Gastrocnemius medialis (tissue), 4 donors: ENCODE measurements at regions not wholly inside any gene's neighbourhood (a gene's known extent, or its start where the extent isn't known, plus 50 kb on each side); places are given as distances from the start of the nearest gene placed in this dataset.

Experiments used
- ATAC-seq, 2 donors: fragments of 150-250 bp; one replicate each; pipeline ENCODE4 v1.9.1; 2016
- DNase-seq, 2 donors: peaks; one replicate each; pipeline ENCODE4 v3.0.0-alpha.2; 2019
- H3K27ac ChIP-seq, 4 donors: fragments of 200-600 bp; sonication (generic); 1 replicate in 1 of 4; 2 replicates in 3 of 4; pipeline ENCODE4 v1.5.1; 2016 to 2018; ENCODE audit warnings: mild to moderate bottlenecking in 2 of 4, moderate library complexity in 1 of 4
- H3K27me3 ChIP-seq, 3 donors: fragments of 200-600 bp; sonication (generic) in 2 of 3; 1 replicate in 1 of 3; 2 replicates in 2 of 3; pipeline versions ENCODE4 v1.5.1 to v1.6.0; 2016 to 2019; ENCODE audit warnings: mild to moderate bottlenecking in 1 of 3, moderate library complexity in 1 of 3
- H3K36me3 ChIP-seq, 2 donors: fragments of 200-600 bp; sonication (generic) in 1 of 2; one replicate each; pipeline ENCODE4 v1.5.1; 2017 to 2018
- H3K4me1 ChIP-seq, 2 donors: fragments of 200-600 bp; sonication (generic) in 1 of 2; one replicate each; pipeline ENCODE4 v1.5.1; 2016 to 2017; ENCODE audit warnings: mild to moderate bottlenecking in 2 of 2
- H3K4me3 ChIP-seq, 4 donors: fragments of 200-600 bp; sonication (generic) in 3 of 4; 1 replicate in 1 of 4; 2 replicates in 3 of 4; pipeline ENCODE4 v1.5.1; 2016 to 2019; ENCODE audit warnings: mild to moderate bottlenecking in 2 of 4
- H3K9me3 ChIP-seq, 3 donors: fragments of 200-600 bp; sonication (generic) in 2 of 3; 1 replicate in 1 of 3; 2 replicates in 2 of 3; pipeline ENCODE4 v1.5.1; 2016 to 2019
- POLR2A ChIP-seq, 2 donors: fragments of 450-650 bp; IDR thresholded peaks; one replicate each; pipeline ENCODE4 v1.6.1; 2017; ENCODE audit warnings: antibody characterized with exemption in 2 of 2, mild to moderate bottlenecking in 2 of 2, moderate library complexity in 2 of 2
- in situ Hi-C, 4 donors: fragments of 200-750 bp; cut with MboI; loops; one replicate each; pipeline versions ENCODE4 v1.15.0 to v1.8.0; 2017; ENCODE audit warnings: low sequenced_read_pairs in 4 of 4
- intact Hi-C: fragments of 100-400 bp; cut with DNase I; formaldehyde crosslinking; loops from one replicate; pipeline ENCODE4 v1.15.1; 2023; ENCODE audit warnings: low total_unique reads
- TF ChIP-seq, protein P1 (sequence below), 5 experiments: fragments of 450-650 bp in 3 of 5; fragments of 200-600 bp in 2 of 5; sonication (generic) in 2 of 5; IDR thresholded peaks in 4 of 5; conservative IDR thresholded peaks in 1 of 5; 1 replicate in 4 of 5; 2 replicates in 1 of 5; pipeline ENCODE4 v1.5.1; 2016 to 2019; ENCODE audit warnings: antibody characterized with exemption in 5 of 5, mild to moderate bottlenecking in 3 of 5, moderate library complexity in 3 of 5

DNA sequence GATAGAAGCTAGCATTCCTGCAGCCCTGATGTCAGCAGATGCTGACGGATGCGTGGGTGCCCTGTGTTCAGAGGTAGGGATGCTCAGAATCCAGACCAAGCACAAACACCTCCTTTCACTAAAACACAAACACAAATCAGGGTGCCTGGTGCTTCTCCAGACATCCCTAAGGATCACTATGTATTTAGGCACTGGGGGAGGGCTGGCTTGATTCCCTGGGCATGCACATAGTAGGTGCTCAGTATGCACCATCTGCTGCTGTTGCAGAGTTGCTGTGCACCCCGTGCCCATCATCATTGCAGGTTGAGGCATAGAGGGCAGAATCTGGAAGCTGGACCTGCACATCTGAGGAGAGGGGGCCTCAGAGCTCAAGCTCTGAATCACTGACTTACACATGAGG, 114.8 kb downstream of the PHETA1 start:
- TF ChIP-seq, protein P1, sequence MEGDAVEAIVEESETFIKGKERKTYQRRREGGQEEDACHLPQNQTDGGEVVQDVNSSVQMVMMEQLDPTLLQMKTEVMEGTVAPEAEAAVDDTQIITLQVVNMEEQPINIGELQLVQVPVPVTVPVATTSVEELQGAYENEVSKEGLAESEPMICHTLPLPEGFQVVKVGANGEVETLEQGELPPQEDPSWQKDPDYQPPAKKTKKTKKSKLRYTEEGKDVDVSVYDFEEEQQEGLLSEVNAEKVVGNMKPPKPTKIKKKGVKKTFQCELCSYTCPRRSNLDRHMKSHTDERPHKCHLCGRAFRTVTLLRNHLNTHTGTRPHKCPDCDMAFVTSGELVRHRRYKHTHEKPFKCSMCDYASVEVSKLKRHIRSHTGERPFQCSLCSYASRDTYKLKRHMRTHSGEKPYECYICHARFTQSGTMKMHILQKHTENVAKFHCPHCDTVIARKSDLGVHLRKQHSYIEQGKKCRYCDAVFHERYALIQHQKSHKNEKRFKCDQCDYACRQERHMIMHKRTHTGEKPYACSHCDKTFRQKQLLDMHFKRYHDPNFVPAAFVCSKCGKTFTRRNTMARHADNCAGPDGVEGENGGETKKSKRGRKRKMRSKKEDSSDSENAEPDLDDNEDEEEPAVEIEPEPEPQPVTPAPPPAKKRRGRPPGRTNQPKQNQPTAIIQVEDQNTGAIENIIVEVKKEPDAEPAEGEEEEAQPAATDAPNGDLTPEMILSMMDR (IDR thresholded peaks at IDR 0.05 in 4 of 5, conservative IDR thresholded peaks at IDR 0.05 in 1 of 5) = no peak
- TF ChIP-seq POLR2A (IDR thresholded peaks at IDR 0.05) = no peak
- H3K27ac ChIP-seq = no peak overlapping the region
- ATAC-seq (no peak), DNase-seq (no peak)
- no peaks in the 10 kb centered on the region for H3K9me3 ChIP-seq
- no peaks in the 10 kb centered on the region for H3K36me3 ChIP-seq
- intact Hi-C loops (no loop called here), in situ Hi-C loops (no loop called here)
- no peaks in the 10 kb centered on the region for H3K4me1 ChIP-seq
- H3K4me3 ChIP-seq = no peak overlapping the region
- peaks cover 0 to 6% (median 4%) of the 10 kb centered on the region in 3 donors for H3K27me3 ChIP-seq

DNA sequence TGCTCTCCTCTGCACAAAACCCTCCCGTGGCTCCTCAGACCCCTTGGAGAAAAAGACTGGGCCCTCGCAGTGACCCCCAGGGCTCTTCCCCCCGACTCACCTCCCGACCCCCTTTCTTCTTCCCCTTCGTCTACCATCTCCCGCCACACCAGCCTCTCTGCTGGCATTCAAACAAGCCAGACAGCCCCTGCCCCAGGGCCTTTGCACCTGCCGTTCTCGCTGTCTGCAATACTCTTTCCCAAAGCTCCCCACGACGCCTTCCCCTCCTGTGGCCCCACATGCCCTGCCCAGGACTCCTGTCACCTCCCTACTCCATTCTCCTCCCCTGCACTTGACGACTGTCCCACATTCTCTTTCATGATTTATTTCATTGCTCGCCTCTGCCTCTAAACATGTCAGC, 115.7 kb downstream of the PHETA1 start:
- Histone ChIP-seq H3K27ac (no peak overlapping the region), H3K4me3 (no peak overlapping the region), H3K4me1 (no peaks in the 10 kb centered on the region), H3K36me3 (no peaks in the 10 kb centered on the region), H3K27me3 (peaks cover 0 to 6% (median 4%) of the 10 kb centered on the region in 3 donors), H3K9me3 (no peaks in the 10 kb centered on the region)
- in situ Hi-C loops (no loop called here), intact Hi-C loops (no loop called here)
- DNase-seq (no peak), ATAC-seq (no peak)
- TF ChIP-seq, protein P1 (IDR thresholded peaks at IDR 0.05 in 4 of 5, conservative IDR thresholded peaks at IDR 0.05 in 1 of 5) = no peak
- no peak for TF ChIP-seq POLR2A (IDR thresholded peaks at IDR 0.05)

DNA sequence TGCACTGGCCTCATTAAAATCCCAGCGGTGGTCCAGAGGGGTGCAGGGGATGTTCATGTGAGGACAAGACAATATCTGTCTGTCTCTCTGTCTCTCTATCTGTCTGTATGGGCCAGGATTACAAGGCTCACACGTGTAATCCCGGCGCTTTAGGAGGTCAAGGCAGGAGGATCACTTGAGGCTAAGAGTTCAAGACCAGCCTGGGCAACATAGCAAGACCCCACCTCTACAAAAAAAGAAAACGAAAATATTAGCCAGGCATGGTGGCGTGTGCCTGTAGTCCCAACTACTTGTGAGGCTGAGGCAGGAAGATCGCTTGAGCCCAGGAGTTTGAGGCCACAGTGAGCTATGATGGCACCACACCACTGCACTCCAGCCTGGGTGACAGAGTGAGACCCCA, 117.1 kb downstream of the PHETA1 start:
- intact Hi-C loops (no loop called here), in situ Hi-C loops (no loop called here)
- H3K4me1 ChIP-seq = no peaks in the 10 kb centered on the region
- H3K4me3 ChIP-seq = no peak overlapping the region
- ATAC-seq = no peak
- H3K36me3 ChIP-seq = no peaks in the 10 kb centered on the region
- no peak for TF ChIP-seq POLR2A (IDR thresholded peaks at IDR 0.05)
- TF ChIP-seq, protein P1 (IDR thresholded peaks at IDR 0.05 in 4 of 5, conservative IDR thresholded peaks at IDR 0.05 in 1 of 5) = no peak
- no peak for DNase-seq
- no peak overlapping the region for H3K27ac ChIP-seq
- H3K9me3 ChIP-seq = no peaks in the 10 kb centered on the region
- peaks cover 0 to 6% (median 4%) of the 10 kb centered on the region in 3 donors for H3K27me3 ChIP-seq

DNA sequence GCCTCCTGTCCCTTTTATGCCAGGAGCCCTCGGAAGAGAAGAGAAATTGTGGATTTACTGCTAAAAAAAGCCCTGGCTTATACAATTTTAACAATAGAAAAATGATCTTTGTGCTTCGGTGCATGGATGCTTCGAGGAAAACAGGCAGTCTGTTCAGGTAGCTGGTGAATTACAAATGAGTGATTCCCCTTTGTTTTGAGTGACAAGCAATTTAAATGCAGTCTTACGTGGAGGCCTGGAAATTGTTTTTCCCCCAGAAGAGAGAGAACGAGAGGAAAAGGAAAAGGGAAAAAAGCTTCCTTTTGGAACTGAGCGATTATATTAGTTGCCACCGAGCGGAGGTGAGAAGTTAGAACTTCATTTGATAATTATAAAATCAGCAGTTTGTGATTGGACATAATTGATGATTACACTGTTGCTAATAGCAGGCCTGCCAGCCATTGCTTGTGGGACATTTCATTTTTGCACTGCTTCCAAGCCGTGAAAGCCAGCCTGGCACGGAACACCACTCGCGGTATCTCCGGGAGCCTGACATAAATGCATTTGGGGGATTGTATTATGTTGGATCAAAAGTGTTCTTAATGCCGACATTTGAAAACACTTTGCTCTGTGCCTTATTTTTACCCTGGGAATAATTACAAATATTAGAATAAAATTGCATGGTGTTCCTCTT, 117.7 kb downstream of the PHETA1 start:
- Histone ChIP-seq H3K27ac (no peak overlapping the region), H3K9me3 (no peaks in the 10 kb centered on the region), H3K4me1 (no peaks in the 10 kb centered on the region), H3K36me3 (no peaks in the 10 kb centered on the region), H3K4me3 (no peak overlapping the region), H3K27me3 (peaks cover 0 to 6% (median 4%) of the 10 kb centered on the region in 3 donors)
- intact Hi-C loops (no loop called here), in situ Hi-C loops (no loop called here)
- DNase-seq (no peak), ATAC-seq (no peak)
- TF ChIP-seq, protein P1 (IDR thresholded peaks at IDR 0.05 in 4 of 5, conservative IDR thresholded peaks at IDR 0.05 in 1 of 5) = no peak
- TF ChIP-seq POLR2A (IDR thresholded peaks at IDR 0.05) = no peak
